Heart left ventricle (tissue), 13 donors: ENCODE measurements at regions not wholly inside any gene's neighbourhood (a gene's known extent, or its start where the extent isn't known, plus 50 kb on each side); places are given as distances from the start of the nearest gene placed in this dataset.

ENCODE experiments used
- CTCF ChIP-seq, 12 donors: fragments of 200-600 bp; sonication (generic) in 4 of 12; IDR thresholded peaks; one replicate each; pipeline versions ENCODE4 v1.5.0 to v1.8.0; 2018 to 2022; ENCODE audit warnings: antibody characterized with exemption in 12 of 12, mild to moderate bottlenecking in 5 of 12
- POLR2A ChIP-seq, 2 donors: fragments of 450-650 bp; IDR thresholded peaks; one replicate each; pipeline ENCODE4 v1.6.1; 2017; ENCODE audit warnings: antibody characterized with exemption in 2 of 2, mild to moderate bottlenecking in 2 of 2, moderate library complexity in 2 of 2
- donor health status: ischemic (EF 13 %, LVEDD 7.1; RV severe dilation, severe dysfunction).
- donor health status: DM: no; HTN: yes; CAD: no.
- donor health status: DM: no; HTN: no; CAD: no.
- donor health status: ischemic (EF 25% LVEDD 6.9; RV normal size, moderate dysfunction).
- donor health status: ischemic (EF 25% LVEDD 5.7; RV mildly dilated, moderate dysfunction).
- donor health status: ischemic (EF 35%, LVEDD 5.7; RV mildly dilated, moderate dysfunction).
- donor health status: nonischemic (EF 11% LVEDD 7.7; RV severe dilation, severe dysfunction).
- donor health status: DM: yes; HTN: yes; CAD: no.
- donor health status: PGD.
- donor health status: ischemic (EF 29% LVEDD 5.4; RV normal size, mild dysfunction).
- donor health status: nonischemic (EF 23%, LVEDD 6.1; RV moderate dilation, normal function).

GRCh38 chr20:16104783-16105182, 468.5 kb downstream of the KIF16B start:
- TF ChIP-seq CTCF (IDR thresholded peaks at IDR 0.05) (no peak), POLR2A (IDR thresholded peaks at IDR 0.05) (no peak)
